B cell (primary cell): ENCODE measurements at regions not wholly inside any gene's neighbourhood (a gene's known extent, or its start where the extent isn't known, plus 50 kb on each side); places are given as distances from the start of the nearest gene placed in this dataset.

Experiments
- CTCF ChIP-seq: fragments of 200-600 bp; IDR thresholded peaks from one replicate; pipeline ENCODE4 v1.8.0; 2022; ENCODE audit warnings: antibody characterized with exemption, mild to moderate bottlenecking
- EZH2 ChIP-seq: IDR thresholded peaks from 2 replicates; pipeline ENCODE4 v1.6.1; 2012; ENCODE audit warnings: borderline replicate concordance, low read depth, mild to moderate bottlenecking, moderate library complexity, low read length; ENCODE audit not compliant: insufficient read depth, poor library complexity, severe bottlenecking

GRCh38 chr13:110802260-110802659 is 88.8 kb downstream of the ING1 start:
- TF ChIP-seq CTCF, result no peak
- TF ChIP-seq EZH2, result no peak
